Body of pancreas (tissue), 4 donors: ENCODE measurements at regions not wholly inside any gene's neighbourhood (a gene's known extent, or its start where the extent isn't known, plus 50 kb on each side); places are given as distances from the start of the nearest gene placed in this dataset.

Experiments used
- CTCF ChIP-seq, 7 experiments: fragments of 450-650 bp in 4 of 7; fragments of 200-600 bp in 3 of 7; sonication (generic) in 3 of 7; IDR thresholded peaks; one replicate each; pipeline ENCODE4 v1.5.1; 2016 to 2019; ENCODE audit warnings: antibody characterized with exemption in 7 of 7
- POLR2A ChIP-seq, 3 donors: fragments of 450-650 bp; IDR thresholded peaks; one replicate each; pipeline ENCODE4 v1.6.1; 2016; ENCODE audit warnings: antibody characterized with exemption in 3 of 3, mild to moderate bottlenecking in 2 of 3

- TF ChIP-seq CTCF (IDR thresholded peaks at IDR 0.05) = no peak
- TF ChIP-seq POLR2A (IDR thresholded peaks at IDR 0.05) = no peak
These were observed 349.3 kb downstream of the ZNF516 start for GRCh38 chr18:76145521-76146376.
